ENCODE measurements at regions not wholly inside any gene's neighbourhood (a gene's known extent, or its start where the extent isn't known, plus 50 kb on each side); places are given as distances from the start of the nearest gene placed in this dataset.

GRCh38 chr9:16039988-16040761 lies 487.3 kb downstream of the CCDC171 start:
- Mint-ChIP-seq H3K4me3 (no peak overlapping the region), H3K4me1 (ENCODE audit: low read depth) (no peaks in the 10 kb centered on the region), H3K36me3 (no peaks in the 10 kb centered on the region), H3K27me3 (no peaks in the 10 kb centered on the region), H3K9me3 (no peaks in the 10 kb centered on the region), H3K27ac (no peak overlapping the region)
- intact Hi-C loops (cut with micrococcal nuclease) = no loop called here
- no peak for DNase-seq
- CTCF ChIA-PET = no interaction called here
- POLR2A ChIA-PET = no interaction called here

- no peak overlapping the region for H3K27ac Mint-ChIP-seq
- peaks cover 8% of the 10 kb centered on the region for H3K9me3 Mint-ChIP-seq
- no peaks in the 10 kb centered on the region for H3K4me1 Mint-ChIP-seq (ENCODE audit: low read depth)
- H3K36me3 Mint-ChIP-seq = no peaks in the 10 kb centered on the region
- no peak for DNase-seq
- no peaks in the 10 kb centered on the region for H3K27me3 Mint-ChIP-seq
- intact Hi-C loops (cut with micrococcal nuclease) = no loop called here
- no peak overlapping the region for H3K4me3 Mint-ChIP-seq
- ChIA-PET POLR2A (no interaction called here), CTCF (no interaction called here)
These were observed 491.1 kb downstream of the CCDC171 start for GRCh38 chr9:16043756-16044578.

GRCh38 chr9:16044579-16044881 lies 491.7 kb downstream of the CCDC171 start:
- intact Hi-C loops (cut with micrococcal nuclease) = no loop called here
- Mint-ChIP-seq H3K27me3 (no peaks in the 10 kb centered on the region), H3K27ac (no peak overlapping the region), H3K9me3 (peaks cover 8% of the 10 kb centered on the region), H3K36me3 (no peaks in the 10 kb centered on the region), H3K4me1 (ENCODE audit: low read depth) (no peaks in the 10 kb centered on the region), H3K4me3 (no peak overlapping the region)
- no peak for DNase-seq
- ChIA-PET POLR2A (no interaction called here), CTCF (no interaction called here)

GRCh38 chr9:16045651-16046280 lies 492.9 kb downstream of the CCDC171 start:
- H3K27ac Mint-ChIP-seq = no peak overlapping the region
- no peaks in the 10 kb centered on the region for H3K4me1 Mint-ChIP-seq (ENCODE audit: low read depth)
- peaks cover 8% of the 10 kb centered on the region for H3K9me3 Mint-ChIP-seq
- ChIA-PET CTCF (no interaction called here), POLR2A (no interaction called here)
- H3K36me3 Mint-ChIP-seq = no peaks in the 10 kb centered on the region
- DNase-seq = no peak
- no peaks in the 10 kb centered on the region for H3K27me3 Mint-ChIP-seq
- no peak overlapping the region for H3K4me3 Mint-ChIP-seq
- intact Hi-C loops (cut with micrococcal nuclease) = no loop called here

- Mint-ChIP-seq H3K9me3 (peaks cover 8% of the 10 kb centered on the region), H3K27ac (no peak overlapping the region), H3K4me1 (ENCODE audit: low read depth) (no peaks in the 10 kb centered on the region), H3K36me3 (no peaks in the 10 kb centered on the region), H3K4me3 (no peak overlapping the region), H3K27me3 (no peaks in the 10 kb centered on the region)
- no peak for DNase-seq
- intact Hi-C loops (cut with micrococcal nuclease) = no loop called here
- ChIA-PET CTCF (no interaction called here), POLR2A (no interaction called here)
These were observed 493.9 kb downstream of the CCDC171 start for GRCh38 chr9:16046713-16047112.

- ChIA-PET POLR2A (no interaction called here), CTCF (no interaction called here)
- no peaks in the 10 kb centered on the region for H3K27me3 Mint-ChIP-seq
- no peaks in the 10 kb centered on the region for H3K4me1 Mint-ChIP-seq (ENCODE audit: low read depth)
- intact Hi-C loops (cut with micrococcal nuclease) = no loop called here
- H3K4me3 Mint-ChIP-seq = no peak overlapping the region
- H3K27ac Mint-ChIP-seq = no peak overlapping the region
- no peak for DNase-seq
- H3K36me3 Mint-ChIP-seq = no peaks in the 10 kb centered on the region
- peaks cover 8% of the 10 kb centered on the region for H3K9me3 Mint-ChIP-seq
These were observed 495.3 kb downstream of the CCDC171 start for GRCh38 chr9:16048129-16048528.

- Mint-ChIP-seq H3K27me3 (no peaks in the 10 kb centered on the region), H3K9me3 (peaks cover 2% of the 10 kb centered on the region), H3K27ac (no peak overlapping the region), H3K4me1 (ENCODE audit: low read depth) (no peaks in the 10 kb centered on the region), H3K4me3 (no peak overlapping the region), H3K36me3 (no peaks in the 10 kb centered on the region)
- POLR2A ChIA-PET = no interaction called here
- intact Hi-C loops (cut with micrococcal nuclease) = no loop called here
- CTCF ChIA-PET = no interaction called here
- no peak for DNase-seq
These were observed 499.3 kb downstream of the CCDC171 start for GRCh38 chr9:16052146-16052545.

GRCh38 chr9:16052757-16053530 lies 500.1 kb downstream of the CCDC171 start:
- no peaks in the 10 kb centered on the region for H3K36me3 Mint-ChIP-seq
- H3K27ac Mint-ChIP-seq = no peak overlapping the region
- H3K9me3 Mint-ChIP-seq = no peaks in the 10 kb centered on the region
- intact Hi-C loops (cut with micrococcal nuclease) = no loop called here
- DNase-seq = no peak
- H3K4me3 Mint-ChIP-seq = no peak overlapping the region
- ChIA-PET CTCF (no interaction called here), POLR2A (no interaction called here)
- no peaks in the 10 kb centered on the region for H3K27me3 Mint-ChIP-seq
- peaks cover under 1% of the 10 kb centered on the region for H3K4me1 Mint-ChIP-seq (ENCODE audit: low read depth)

GRCh38 chr9:16057541-16057940 lies 504.7 kb downstream of the CCDC171 start:
- DNase-seq = no peak
- no peak overlapping the region for H3K27ac Mint-ChIP-seq

GRCh38 chr9:16058131-16058549 lies 505.3 kb downstream of the CCDC171 start:
- H3K4me3 Mint-ChIP-seq = no peak overlapping the region
- H3K27ac Mint-ChIP-seq = no peak overlapping the region
- ChIA-PET POLR2A (no interaction called here), CTCF (no interaction called here)
- no peaks in the 10 kb centered on the region for H3K27me3 Mint-ChIP-seq
- peaks cover 5% of the 10 kb centered on the region for H3K4me1 Mint-ChIP-seq (ENCODE audit: low read depth)
- no peaks in the 10 kb centered on the region for H3K9me3 Mint-ChIP-seq
- no peaks in the 10 kb centered on the region for H3K36me3 Mint-ChIP-seq
- intact Hi-C loops (cut with micrococcal nuclease) = no loop called here
- DNase-seq = no peak

More at GRCh38 chr9:16057541-16057940, 504.7 kb downstream of the CCDC171 start:
- intact Hi-C loops (cut with micrococcal nuclease) = no loop called here
- Mint-ChIP-seq H3K27me3 (no peaks in the 10 kb centered on the region), H3K9me3 (no peaks in the 10 kb centered on the region), H3K4me3 (no peak overlapping the region), H3K36me3 (no peaks in the 10 kb centered on the region), H3K4me1 (ENCODE audit: low read depth) (peaks cover 5% of the 10 kb centered on the region)
- POLR2A ChIA-PET = no interaction called here
- CTCF ChIA-PET = no interaction called here

- POLR2A ChIA-PET = no interaction called here
- H3K27me3 Mint-ChIP-seq = no peaks in the 10 kb centered on the region
- DNase-seq = no peak
- no peaks in the 10 kb centered on the region for H3K9me3 Mint-ChIP-seq
- H3K4me3 Mint-ChIP-seq = no peak overlapping the region
- intact Hi-C loops (cut with micrococcal nuclease) = no loop called here
- CTCF ChIA-PET = no interaction called here
- H3K36me3 Mint-ChIP-seq = no peaks in the 10 kb centered on the region
- H3K4me1 Mint-ChIP-seq (ENCODE audit: low read depth) = peaks cover 5% of the 10 kb centered on the region
- no peak overlapping the region for H3K27ac Mint-ChIP-seq
These were observed 507.7 kb downstream of the CCDC171 start for GRCh38 chr9:16060436-16061129.

Measured in activated CD4-positive, alpha-beta memory T cell treated with anti-CD3 and anti-CD28 coated beads for 36 hours (primary cell).